ENCODE measurements at regions not wholly inside any gene's neighbourhood (a gene's known extent, or its start where the extent isn't known, plus 50 kb on each side); places are given as distances from the start of the nearest gene placed in this dataset.

- POLR2A ChIA-PET, result no interaction called here
- Mint-ChIP-seq H3K9me3 (ENCODE audit: unreplicated experiment) (no peaks in the 10 kb centered on the region), H3K4me3 (ENCODE audit: unreplicated experiment) (no peak overlapping the region), H3K4me1 (ENCODE audit: low read depth, unreplicated experiment) (no peaks in the 10 kb centered on the region), H3K36me3 (ENCODE audit: insufficient read depth, unreplicated experiment) (no peaks in the 10 kb centered on the region), H3K27me3 (ENCODE audit: insufficient read depth, unreplicated experiment) (peaks cover 10% of the 10 kb centered on the region), H3K27ac (ENCODE audit: unreplicated experiment) (no peak overlapping the region)
- CTCF ChIA-PET, result no interaction called here
- TF ChIP-seq CTCF (IDR thresholded peaks at IDR 0.05; ENCODE audit: insufficient read depth in 1 of 2, low read depth in 1 of 2, low read length in 1 of 2, severe bottlenecking in 1 of 2, unreplicated experiment in 1 of 2), result no peak
- DNase-seq, result no peak
- H3K36me3 ChIP-seq (ENCODE audit: control insufficient read depth, insufficient read depth, low read length), result no peaks in the 10 kb centered on the region
- no peaks in the 10 kb centered on the region for H3K27me3 ChIP-seq (replicated peaks; ENCODE audit: control insufficient read depth, insufficient read depth, low read length)
- no peaks in the 10 kb centered on the region for H3K4me1 ChIP-seq
- no peak overlapping the region for H3K4me3 ChIP-seq (ENCODE audit: low read depth, low read length)
- intact Hi-C loops (cut with micrococcal nuclease; ENCODE audit: unreplicated experiment), result no loop called here
- no TSS peak for BruUV-seq (replicated peaks)
- H3K9me3 ChIP-seq, result no peaks in the 10 kb centered on the region
Measured at GRCh38 chr14:82905762-82906161, 1372.1 kb upstream of the SEL1L start.

- CTCF ChIA-PET, result no interaction called here
- no peaks in the 10 kb centered on the region for H3K36me3 Mint-ChIP-seq (ENCODE audit: insufficient read depth, unreplicated experiment)
- no peak overlapping the region for H3K4me3 Mint-ChIP-seq (ENCODE audit: unreplicated experiment)
- no peak for DNase-seq
- intact Hi-C loops (cut with micrococcal nuclease; ENCODE audit: unreplicated experiment), result no loop called here
- no TSS peak for BruUV-seq (replicated peaks)
- no peaks in the 10 kb centered on the region for H3K4me1 Mint-ChIP-seq (ENCODE audit: low read depth, unreplicated experiment)
- Histone ChIP-seq H3K27me3 (replicated peaks; ENCODE audit: control insufficient read depth, insufficient read depth, low read length) (no peaks in the 10 kb centered on the region), H3K4me3 (ENCODE audit: low read depth, low read length) (no peak overlapping the region), H3K36me3 (ENCODE audit: control insufficient read depth, insufficient read depth, low read length) (no peaks in the 10 kb centered on the region), H3K4me1 (no peaks in the 10 kb centered on the region), H3K9me3 (no peaks in the 10 kb centered on the region)
- no peaks in the 10 kb centered on the region for H3K27me3 Mint-ChIP-seq (ENCODE audit: insufficient read depth, unreplicated experiment)
- no peaks in the 10 kb centered on the region for H3K9me3 Mint-ChIP-seq (ENCODE audit: unreplicated experiment)
- POLR2A ChIA-PET, result no interaction called here
- TF ChIP-seq CTCF (IDR thresholded peaks at IDR 0.05; ENCODE audit: insufficient read depth in 1 of 2, low read depth in 1 of 2, low read length in 1 of 2, severe bottlenecking in 1 of 2, unreplicated experiment in 1 of 2), result no peak
- no peak overlapping the region for H3K27ac Mint-ChIP-seq (ENCODE audit: unreplicated experiment)
Measured at GRCh38 chr14:82911930-82912329, 1378.3 kb upstream of the SEL1L start.

- Mint-ChIP-seq H3K4me1 (ENCODE audit: low read depth, unreplicated experiment) (no peaks in the 10 kb centered on the region), H3K36me3 (ENCODE audit: insufficient read depth, unreplicated experiment) (no peaks in the 10 kb centered on the region), H3K9me3 (ENCODE audit: unreplicated experiment) (no peaks in the 10 kb centered on the region), H3K4me3 (ENCODE audit: unreplicated experiment) (no peak overlapping the region), H3K27ac (ENCODE audit: unreplicated experiment) (no peak overlapping the region), H3K27me3 (ENCODE audit: insufficient read depth, unreplicated experiment) (no peaks in the 10 kb centered on the region)
- no peaks in the 10 kb centered on the region for H3K27me3 ChIP-seq (replicated peaks; ENCODE audit: control insufficient read depth, insufficient read depth, low read length)
- ChIA-PET POLR2A (no interaction called here), CTCF (no interaction called here)
- no peaks in the 10 kb centered on the region for H3K36me3 ChIP-seq (ENCODE audit: control insufficient read depth, insufficient read depth, low read length)
- DNase-seq, result no peak
- intact Hi-C loops (cut with micrococcal nuclease; ENCODE audit: unreplicated experiment), result no loop called here
- H3K4me3 ChIP-seq (ENCODE audit: low read depth, low read length), result no peak overlapping the region
- H3K4me1 ChIP-seq, result no peaks in the 10 kb centered on the region
- BruUV-seq (replicated peaks), result no TSS peak
- TF ChIP-seq CTCF (IDR thresholded peaks at IDR 0.05; ENCODE audit: insufficient read depth in 1 of 2, low read depth in 1 of 2, low read length in 1 of 2, severe bottlenecking in 1 of 2, unreplicated experiment in 1 of 2), result no peak
- no peaks in the 10 kb centered on the region for H3K9me3 ChIP-seq
Measured at GRCh38 chr14:82913396-82913795, 1379.7 kb upstream of the SEL1L start.

All from Caco-2 (cell line).